AG04450 (cell line): ENCODE measurements at regions not wholly inside any gene's neighbourhood (a gene's known extent, or its start where the extent isn't known, plus 50 kb on each side); places are given as distances from the start of the nearest gene placed in this dataset.

Source experiments
- CTCF ChIA-PET: fragments of 300-600, 350-600 bp; formaldehyde crosslinking; extraction: SDS; loops from one replicate; lab custom pipeline; 2022; ENCODE audit warnings: antibody characterized with exemption, inconsistent platforms; lab: Charles Lee
- POLR2A ChIA-PET: fragments of 350-600 bp; formaldehyde crosslinking; extraction: SDS; loops from one replicate; lab custom pipeline; 2021; ENCODE audit warnings: antibody characterized with exemption, inconsistent platforms; lab: Yijun Ruan, JAX
- DNase-seq: peaks from one replicate; pipeline ENCODE4 v3.0.0-alpha.2; 2011; ENCODE audit warnings: low read depth, low spot score
- H3K27ac ChIP-seq: one replicate; pipeline ENCODE4 v1.5.1; 2012; ENCODE audit warnings: low read depth, low read length, control low read depth
- H3K27me3 ChIP-seq: one replicate; pipeline ENCODE4 v1.6.0; 2012; ENCODE audit warnings: low read length; ENCODE audit not compliant: control insufficient read depth, insufficient read depth
- H3K4me3 ChIP-seq: 2 replicates; pipeline ENCODE4 v1.5.1; 2011; ENCODE audit warnings: mild to moderate bottlenecking, low read depth, low read length, control low read depth
- H3K9me3 ChIP-seq: 2 replicates; pipeline ENCODE4 v1.5.1; 2012; ENCODE audit warnings: low read length; ENCODE audit not compliant: control insufficient read depth, insufficient read depth
- TF ChIP-seq, protein P1 (sequence below): IDR thresholded peaks from 2 replicates; pipeline ENCODE4 v1.5.1; 2011; ENCODE audit warnings: low read depth, low read length, control low read depth, inconsistent platforms

DNA sequence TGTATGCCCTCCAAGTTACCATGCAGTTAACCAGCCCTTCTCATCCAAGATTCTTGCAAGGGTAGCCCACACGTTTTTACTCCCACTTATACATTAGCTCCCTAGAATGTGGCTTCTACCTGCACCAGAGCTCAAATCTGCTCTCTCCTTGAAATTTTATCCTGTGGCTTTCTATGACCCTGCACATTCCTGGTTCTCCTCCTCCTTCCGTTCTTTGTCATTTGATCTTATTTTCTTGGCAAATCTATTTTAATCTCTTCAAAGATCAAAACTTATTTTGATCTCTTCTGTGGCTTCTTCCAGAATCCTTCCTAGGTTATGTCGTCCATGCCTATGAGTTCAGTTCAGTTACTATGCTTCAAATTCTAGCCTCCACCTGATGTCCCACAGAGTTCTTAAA lies 115.6 kb upstream of the GUCA2B start:
- POLR2A ChIA-PET: no interaction called here
- CTCF ChIA-PET: interaction anchor here (1.3 kb wide), 1 partner anchor 136 kb away, joined by 3 read pairs; no protein-coding TSS in a partner anchor
- Histone ChIP-seq H3K9me3 (no peaks in the 10 kb centered on the region; the same call in 1 of the 2 replicates), H3K4me3 (no peak overlapping the region), H3K27me3 (peaks cover 5% of the 10 kb centered on the region), H3K27ac (no peak overlapping the region)
- TF ChIP-seq, protein P1, sequence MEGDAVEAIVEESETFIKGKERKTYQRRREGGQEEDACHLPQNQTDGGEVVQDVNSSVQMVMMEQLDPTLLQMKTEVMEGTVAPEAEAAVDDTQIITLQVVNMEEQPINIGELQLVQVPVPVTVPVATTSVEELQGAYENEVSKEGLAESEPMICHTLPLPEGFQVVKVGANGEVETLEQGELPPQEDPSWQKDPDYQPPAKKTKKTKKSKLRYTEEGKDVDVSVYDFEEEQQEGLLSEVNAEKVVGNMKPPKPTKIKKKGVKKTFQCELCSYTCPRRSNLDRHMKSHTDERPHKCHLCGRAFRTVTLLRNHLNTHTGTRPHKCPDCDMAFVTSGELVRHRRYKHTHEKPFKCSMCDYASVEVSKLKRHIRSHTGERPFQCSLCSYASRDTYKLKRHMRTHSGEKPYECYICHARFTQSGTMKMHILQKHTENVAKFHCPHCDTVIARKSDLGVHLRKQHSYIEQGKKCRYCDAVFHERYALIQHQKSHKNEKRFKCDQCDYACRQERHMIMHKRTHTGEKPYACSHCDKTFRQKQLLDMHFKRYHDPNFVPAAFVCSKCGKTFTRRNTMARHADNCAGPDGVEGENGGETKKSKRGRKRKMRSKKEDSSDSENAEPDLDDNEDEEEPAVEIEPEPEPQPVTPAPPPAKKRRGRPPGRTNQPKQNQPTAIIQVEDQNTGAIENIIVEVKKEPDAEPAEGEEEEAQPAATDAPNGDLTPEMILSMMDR: no peak
- no peak for DNase-seq

DNA sequence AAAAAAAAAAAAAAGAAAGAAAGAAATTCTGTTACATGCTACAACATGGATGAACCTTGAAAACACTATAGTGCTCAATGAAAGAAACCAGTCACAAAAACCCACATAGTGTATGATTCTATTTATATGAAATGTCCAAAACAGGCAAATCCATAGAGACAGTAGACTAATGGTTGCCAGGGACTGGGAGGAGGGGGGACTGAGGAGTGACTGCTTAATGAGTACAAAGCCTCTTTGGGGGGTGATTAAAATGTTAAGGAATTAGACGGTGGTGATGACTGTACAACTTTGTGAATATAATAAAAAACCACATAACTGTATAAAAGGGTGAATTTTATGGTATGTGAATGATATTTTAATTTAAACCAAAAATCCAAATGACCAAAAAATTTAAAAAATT lies 116.0 kb upstream of the GUCA2B start:
- ChIA-PET CTCF (interaction anchor here (1.3 kb wide), 1 partner anchor 136 kb away, joined by 3 read pairs; no protein-coding TSS in a partner anchor), POLR2A (no interaction called here)
- DNase-seq: no peak
- TF ChIP-seq, protein P1: no peak
- H3K9me3 ChIP-seq: no peaks in the 10 kb centered on the region; the same call in 1 of the 2 replicates
- H3K27me3 ChIP-seq: peaks cover 5% of the 10 kb centered on the region
- no peak overlapping the region for H3K4me3 ChIP-seq
- no peak overlapping the region for H3K27ac ChIP-seq

DNA sequence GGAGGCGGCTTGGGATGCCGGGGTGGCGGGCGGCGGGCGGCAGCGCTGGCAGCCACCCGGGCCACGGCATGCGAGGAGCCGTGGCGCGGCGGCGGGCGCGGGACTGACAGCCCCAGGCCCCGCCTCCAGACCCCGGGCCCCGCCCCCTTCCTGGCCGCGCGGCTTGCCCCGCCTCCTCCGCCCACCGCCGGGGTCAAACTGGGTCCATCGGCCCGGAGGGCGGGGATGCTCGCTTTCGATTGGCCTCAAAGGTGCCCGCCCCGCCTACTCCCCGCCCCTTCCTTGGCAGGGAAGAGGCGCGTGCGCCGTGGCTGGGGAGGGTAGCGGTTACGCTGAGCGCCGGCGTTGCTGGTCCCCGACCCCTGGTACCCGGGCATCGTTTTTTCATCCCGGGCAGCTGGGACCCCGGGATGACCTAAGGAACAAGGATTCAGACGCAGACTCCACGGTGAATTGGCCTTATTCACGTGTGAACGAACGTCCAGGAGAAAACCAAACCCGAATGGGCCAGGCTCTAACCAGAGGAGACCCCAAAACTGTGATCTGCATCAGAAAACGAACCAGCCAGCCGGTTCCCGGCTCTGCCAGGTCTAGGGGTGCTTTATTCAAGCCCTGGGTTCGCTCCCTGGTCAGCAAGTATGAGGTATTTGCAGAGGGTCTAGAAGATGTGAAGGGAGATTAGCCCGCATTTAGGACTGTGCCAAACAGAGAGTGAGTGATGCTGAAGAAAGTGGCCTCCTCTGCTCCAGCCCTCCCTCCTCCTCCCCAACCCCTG lies 117.2 kb upstream of the GUCA2B start:
- TF ChIP-seq, protein P1: no peak
- H3K9me3 ChIP-seq: no peaks in the 10 kb centered on the region; the same call in 1 of the 2 replicates
- H3K27me3 ChIP-seq: peaks cover 5% of the 10 kb centered on the region
- ChIA-PET POLR2A (interaction anchor here (0.6 kb wide), 1 partner anchor 150 kb away, joined by 3 read pairs; no protein-coding TSS in a partner anchor), CTCF (interaction anchor here (0.6 to 1.1 kb wide), 4 partner anchors 145 to 463 kb away, joined by 3 to 10 read pairs (median 7); no protein-coding TSS in a partner anchor)
- peak; percentile 76 for DNase-seq
- peak overlapping the region; percentile 31 for H3K27ac ChIP-seq
- H3K4me3 ChIP-seq: peak overlapping the region; percentile 81

DNA sequence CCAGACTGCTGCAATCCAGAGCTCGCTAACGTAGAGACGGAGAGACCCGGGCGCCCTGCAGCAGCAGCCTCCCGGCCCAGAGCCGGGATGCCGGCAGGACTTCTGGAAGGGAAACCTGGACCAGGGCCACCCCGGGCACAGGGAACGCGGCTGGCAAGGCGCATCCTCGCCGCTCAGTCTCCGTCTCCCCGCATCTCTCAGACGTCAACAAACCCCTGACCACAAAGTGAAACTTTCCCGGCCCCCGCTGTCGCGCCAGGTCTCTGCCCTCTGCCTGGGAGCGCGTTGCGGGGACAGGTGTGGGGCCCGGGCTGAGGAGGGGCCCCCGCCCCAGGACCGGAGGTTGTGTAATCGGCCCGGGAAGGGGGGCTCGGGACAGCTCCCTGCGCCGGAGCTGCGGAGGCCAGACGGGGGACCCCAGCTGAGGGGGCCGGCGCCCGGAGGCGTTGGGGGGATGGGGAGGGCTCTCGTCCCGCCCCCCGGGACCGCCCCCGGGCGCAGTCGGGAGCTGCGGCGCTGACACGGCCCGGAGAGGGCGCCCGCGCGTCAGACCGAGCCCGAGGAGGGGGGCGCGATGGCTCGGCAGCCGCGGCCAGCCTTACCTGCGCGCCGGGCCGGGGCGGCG lies 116.6 kb upstream of the HIVEP3 start:
- Histone ChIP-seq H3K27ac (no peak overlapping the region), H3K9me3 (no peaks in the 10 kb centered on the region; the same call in 1 of the 2 replicates), H3K27me3 (peaks cover 5% of the 10 kb centered on the region), H3K4me3 (peak overlapping the region; percentile 81)
- CTCF ChIA-PET: interaction anchor here (0.6 to 1.1 kb wide), 8 partner anchors 15 to 505 kb away, joined by 3 to 10 read pairs (median 4); no protein-coding TSS in a partner anchor
- DNase-seq: no peak
- POLR2A ChIA-PET: interaction anchor here (0.6 kb wide), 1 partner anchor 149 kb away, joined by 3 read pairs; no protein-coding TSS in a partner anchor
- TF ChIP-seq, protein P1: peak; percentile 31
